ENCODE measurements at regions not wholly inside any gene's neighbourhood (a gene's known extent, or its start where the extent isn't known, plus 50 kb on each side); places are given as distances from the start of the nearest gene placed in this dataset.

GRCh38 chr21:35357041-35357780, 308.1 kb upstream of the RUNX1 start:
- H3K27me3 ChIP-seq (ENCODE audit: control insufficient read depth in 3 of 3, insufficient read depth in 3 of 3, low read length in 2 of 3) = no peaks in the 10 kb centered on the region
- no peaks in the 10 kb centered on the region for H3K9me3 ChIP-seq (ENCODE audit: control insufficient read depth in 4 of 4, insufficient read depth in 3 of 4, low read length in 3 of 4)
- no peak overlapping the region for H3K9ac ChIP-seq (ENCODE audit: insufficient read depth in 1 of 2, low read length in 2 of 2)
- peaks cover 0 to 10% (median 6%) of the 10 kb centered on the region in 5 donors for H3K4me1 ChIP-seq (ENCODE audit: control insufficient read depth in 5 of 5, insufficient read depth in 5 of 5, low read length in 5 of 5)
- no peaks in the 10 kb centered on the region for H3K36me3 ChIP-seq (ENCODE audit: control insufficient read depth in 4 of 4, insufficient read depth in 4 of 4, low read length in 4 of 4)
- H3K27ac ChIP-seq (ENCODE audit: low read depth in 1 of 2, low read length in 1 of 2) = no peak overlapping the region
- ATAC-seq (ENCODE audit: insufficient read depth, low FRiP score) = no peak
- WGBS, 2 donors = 76 to 93% methylated on average over 3 of the region's 3 CpGs
- no peak for TF ChIP-seq CTCF (IDR thresholded peaks at IDR 0.05; ENCODE audit: control extremely low read depth, extremely low read depth)
- no peak for DNase-seq
- no peak overlapping the region for H3K4me3 ChIP-seq

GRCh38 chr21:35354078-35354477, 305.0 kb upstream of the RUNX1 start:
- Histone ChIP-seq H3K9ac (ENCODE audit: insufficient read depth in 1 of 2, low read length in 2 of 2) (no peak overlapping the region), H3K36me3 (ENCODE audit: control insufficient read depth in 4 of 4, insufficient read depth in 4 of 4, low read length in 4 of 4) (no peaks in the 10 kb centered on the region), H3K4me3 (no peak overlapping the region), H3K27ac (ENCODE audit: low read depth in 1 of 2, low read length in 1 of 2) (no peak overlapping the region), H3K4me1 (ENCODE audit: control insufficient read depth in 5 of 5, insufficient read depth in 5 of 5, low read length in 5 of 5) (peaks cover 0 to 10% (median 6%) of the 10 kb centered on the region in 5 donors), H3K9me3 (ENCODE audit: control insufficient read depth in 4 of 4, insufficient read depth in 3 of 4, low read length in 3 of 4) (no peaks in the 10 kb centered on the region), H3K27me3 (ENCODE audit: control insufficient read depth in 3 of 3, insufficient read depth in 3 of 3, low read length in 2 of 3) (no peaks in the 10 kb centered on the region)
- ATAC-seq (ENCODE audit: insufficient read depth, low FRiP score) (no peak), DNase-seq (no peak)
- TF ChIP-seq CTCF (IDR thresholded peaks at IDR 0.05; ENCODE audit: control extremely low read depth, extremely low read depth) = no peak
- 84 to 93% methylated on average over 2 of the region's 2 CpGs for WGBS, 2 donors

- no peak overlapping the region for H3K27ac ChIP-seq (ENCODE audit: low read depth in 1 of 2, low read length in 1 of 2)
- H3K9ac ChIP-seq (ENCODE audit: insufficient read depth in 1 of 2, low read length in 2 of 2) = no peak overlapping the region
- no peak overlapping the region for H3K4me3 ChIP-seq
- H3K4me1 ChIP-seq (ENCODE audit: control insufficient read depth in 5 of 5, insufficient read depth in 5 of 5, low read length in 5 of 5) = peaks cover 0 to 13% (median 6%) of the 10 kb centered on the region in 5 donors
- H3K27me3 ChIP-seq (ENCODE audit: control insufficient read depth in 3 of 3, insufficient read depth in 3 of 3, low read length in 2 of 3) = no peaks in the 10 kb centered on the region
- H3K36me3 ChIP-seq (ENCODE audit: control insufficient read depth in 4 of 4, insufficient read depth in 4 of 4, low read length in 4 of 4) = no peaks in the 10 kb centered on the region
- DNase-seq (peak; percentile 22 to 74 (median 42)), ATAC-seq (ENCODE audit: insufficient read depth, low FRiP score) (no peak)
- no peak for TF ChIP-seq CTCF (IDR thresholded peaks at IDR 0.05; ENCODE audit: control extremely low read depth, extremely low read depth)
- WGBS, 2 donors = 55 to 78% methylated on average over 7 of the region's 7 CpGs
- no peaks in the 10 kb centered on the region for H3K9me3 ChIP-seq (ENCODE audit: control insufficient read depth in 4 of 4, insufficient read depth in 3 of 4, low read length in 3 of 4)
Observed at GRCh38 chr21:35352793-35353192, 303.7 kb upstream of the RUNX1 start.
